ENCODE measurements at regions not wholly inside any gene's neighbourhood (a gene's known extent, or its start where the extent isn't known, plus 50 kb on each side); places are given as distances from the start of the nearest gene placed in this dataset.
"Not testable (repeated sequence)": the region's sequence is repeated elsewhere in the genome, so short reads cannot be mapped to it uniquely, and the experiment has no call there.

DNA sequence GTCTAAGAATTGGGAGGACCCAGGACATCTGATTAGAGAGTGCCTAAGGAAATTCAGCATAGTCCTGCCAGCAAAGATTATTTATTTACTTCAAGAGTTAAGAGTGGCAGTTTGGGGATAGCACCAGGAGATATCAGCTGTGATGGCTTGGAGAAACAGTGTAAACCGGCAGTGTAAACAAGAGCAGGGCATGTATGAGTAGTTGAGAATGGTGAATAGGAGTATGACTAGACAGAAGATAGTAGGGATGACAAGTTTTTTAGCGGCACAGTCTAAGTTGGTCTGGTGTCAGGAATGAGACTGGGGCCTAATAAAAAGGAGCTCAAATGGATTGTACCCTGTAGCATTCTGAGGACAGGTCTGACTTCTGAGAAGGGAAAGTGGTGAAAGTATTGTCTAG is 669.4 kb downstream of the SUCLG1 start:
- H3K27ac ChIP-seq (ENCODE audit: low read depth, low read length); H3K4me1 ChIP-seq (ENCODE audit: control insufficient read depth in 1 of 2, insufficient read depth in 2 of 2, low read length in 2 of 2); H3K4me3 ChIP-seq (ENCODE audit: low read depth in 1 of 2, low read length in 2 of 2): not testable (repeated sequence)

DNA sequence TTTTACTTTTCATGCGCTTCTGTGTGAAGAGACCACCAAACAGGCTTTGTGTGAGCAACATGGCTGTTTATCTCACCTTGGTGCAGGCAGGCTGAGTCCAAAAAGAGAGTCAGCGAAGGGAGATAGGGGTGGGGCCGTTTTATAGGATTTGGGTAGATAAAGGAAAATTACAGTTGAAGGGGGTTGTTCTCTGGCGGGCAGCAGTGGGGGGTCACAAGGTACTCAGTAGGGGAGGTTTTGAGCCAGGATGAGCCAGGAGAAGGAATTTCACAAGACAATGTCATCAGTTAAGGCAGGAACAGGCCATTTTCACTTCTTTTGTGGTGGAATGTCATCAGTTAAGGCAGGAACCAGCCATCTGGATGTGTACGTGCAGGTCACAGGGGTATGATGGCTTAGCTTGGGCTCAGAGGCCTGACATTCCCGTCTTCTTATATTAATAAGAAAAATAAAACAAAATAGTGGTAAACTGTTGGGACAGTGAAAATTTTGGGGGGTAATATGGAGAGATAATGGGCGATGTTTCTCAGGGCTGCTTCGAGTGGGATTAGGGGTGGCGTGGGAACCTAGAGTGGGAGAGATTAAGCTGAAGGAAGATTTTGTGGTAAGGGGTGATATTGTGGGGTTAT is 670.0 kb downstream of the SUCLG1 start:
- H3K36me3 ChIP-seq (ENCODE audit: control insufficient read depth in 1 of 2, insufficient read depth in 2 of 2, low read length in 2 of 2); H3K27ac ChIP-seq (ENCODE audit: low read depth, low read length); H3K9me3 ChIP-seq (ENCODE audit: control insufficient read depth in 1 of 2, low read length in 2 of 2); H3K4me3 ChIP-seq (ENCODE audit: low read depth in 1 of 2, low read length in 2 of 2); H3K27me3 ChIP-seq (ENCODE audit: control insufficient read depth in 1 of 2, insufficient read depth in 2 of 2, low read length in 2 of 2); H3K4me1 ChIP-seq (ENCODE audit: control insufficient read depth in 1 of 2, insufficient read depth in 2 of 2, low read length in 2 of 2); H3K9ac ChIP-seq (ENCODE audit: low read depth in 1 of 2, low read length in 2 of 2): not testable (repeated sequence)

More for the DNA sequence above, 669.4 kb downstream of the SUCLG1 start:
- H3K36me3 ChIP-seq (ENCODE audit: control insufficient read depth in 1 of 2, insufficient read depth in 2 of 2, low read length in 2 of 2); H3K9ac ChIP-seq (ENCODE audit: low read depth in 1 of 2, low read length in 2 of 2); H3K9me3 ChIP-seq (ENCODE audit: control insufficient read depth in 1 of 2, low read length in 2 of 2); H3K27me3 ChIP-seq (ENCODE audit: control insufficient read depth in 1 of 2, insufficient read depth in 2 of 2, low read length in 2 of 2): not testable (repeated sequence)

DNA sequence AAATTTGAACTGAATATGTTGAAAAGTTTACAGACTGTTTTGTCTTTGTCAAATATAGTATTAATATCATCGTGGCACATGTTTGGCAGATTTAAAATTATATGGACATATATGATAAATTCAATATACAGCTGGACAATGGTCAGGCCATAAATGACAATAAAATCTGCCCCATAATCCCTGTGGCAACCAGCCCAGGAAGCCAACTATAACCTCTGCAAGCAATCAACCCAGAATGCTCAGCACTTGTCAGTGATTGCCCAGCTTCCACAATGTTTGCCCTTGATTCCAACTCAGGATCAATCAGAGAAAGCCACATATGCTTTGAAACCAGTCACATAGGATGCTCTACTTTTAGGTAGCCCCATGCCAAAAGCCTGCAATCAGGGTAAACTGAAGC is 671.9 kb downstream of the SUCLG1 start:
- Histone ChIP-seq H3K4me3 (ENCODE audit: low read depth in 1 of 2, low read length in 2 of 2) (no peak overlapping the region), H3K9me3 (ENCODE audit: control insufficient read depth in 1 of 2, low read length in 2 of 2) (no peaks in the 10 kb centered on the region), H3K36me3 (ENCODE audit: control insufficient read depth in 1 of 2, insufficient read depth in 2 of 2, low read length in 2 of 2) (no peaks in the 10 kb centered on the region), H3K9ac (ENCODE audit: low read depth in 1 of 2, low read length in 2 of 2) (no peak overlapping the region), H3K27ac (ENCODE audit: low read depth, low read length) (no peak overlapping the region), H3K4me1 (ENCODE audit: control insufficient read depth in 1 of 2, insufficient read depth in 2 of 2, low read length in 2 of 2) (no peaks in the 10 kb centered on the region), H3K27me3 (ENCODE audit: control insufficient read depth in 1 of 2, insufficient read depth in 2 of 2, low read length in 2 of 2) (no peaks in the 10 kb centered on the region)

DNA sequence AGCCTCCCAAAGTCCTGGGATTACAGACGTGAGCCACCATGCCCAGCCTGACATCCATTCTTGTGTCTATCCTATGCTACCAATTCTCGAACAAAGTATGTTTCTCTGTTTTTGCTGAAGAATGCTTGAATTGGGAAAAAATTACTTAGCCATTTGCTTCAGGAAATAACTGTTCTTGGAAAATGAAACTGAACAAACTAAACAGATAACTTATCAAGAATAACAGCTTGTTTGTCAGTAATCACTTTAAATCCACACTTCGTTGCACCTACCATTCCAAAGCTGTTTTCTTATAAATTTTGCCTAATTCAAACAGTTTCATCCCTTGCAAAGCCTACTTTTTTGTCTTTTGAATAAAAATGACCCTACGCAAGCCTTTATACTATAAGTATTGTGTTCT is 672.9 kb downstream of the SUCLG1 start:
- Histone ChIP-seq H3K9me3 (ENCODE audit: control insufficient read depth in 1 of 2, low read length in 2 of 2) (no peaks in the 10 kb centered on the region), H3K36me3 (ENCODE audit: control insufficient read depth in 1 of 2, insufficient read depth in 2 of 2, low read length in 2 of 2) (no peaks in the 10 kb centered on the region), H3K4me1 (ENCODE audit: control insufficient read depth in 1 of 2, insufficient read depth in 2 of 2, low read length in 2 of 2) (no peaks in the 10 kb centered on the region), H3K4me3 (ENCODE audit: low read depth in 1 of 2, low read length in 2 of 2) (no peak overlapping the region), H3K27me3 (ENCODE audit: control insufficient read depth in 1 of 2, insufficient read depth in 2 of 2, low read length in 2 of 2) (no peaks in the 10 kb centered on the region), H3K27ac (ENCODE audit: low read depth, low read length) (no peak overlapping the region), H3K9ac (ENCODE audit: low read depth in 1 of 2, low read length in 2 of 2) (no peak overlapping the region)

DNA sequence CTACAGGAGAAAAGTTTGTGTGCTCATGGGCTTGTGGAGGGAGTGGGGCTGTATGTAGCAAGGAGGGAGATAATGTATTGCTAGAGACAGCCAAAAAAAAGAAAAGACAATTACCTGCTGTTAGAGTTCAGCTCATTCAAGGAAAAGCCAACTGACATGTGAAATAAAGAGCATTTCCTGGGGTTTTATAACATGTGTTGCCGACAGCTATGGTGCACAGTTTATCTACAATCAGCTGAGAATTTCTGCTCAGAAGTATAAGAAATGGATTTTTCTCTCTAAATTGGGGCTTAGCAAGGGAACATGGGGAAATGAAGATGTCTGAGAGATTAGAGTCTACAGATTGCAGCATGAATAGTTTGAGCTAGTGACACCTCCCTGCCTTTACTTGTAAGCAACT is 674.1 kb downstream of the SUCLG1 start:
- Histone ChIP-seq H3K27ac (ENCODE audit: low read depth, low read length) (no peak overlapping the region), H3K36me3 (ENCODE audit: control insufficient read depth in 1 of 2, insufficient read depth in 2 of 2, low read length in 2 of 2) (no peaks in the 10 kb centered on the region), H3K27me3 (ENCODE audit: control insufficient read depth in 1 of 2, insufficient read depth in 2 of 2, low read length in 2 of 2) (no peaks in the 10 kb centered on the region), H3K9me3 (ENCODE audit: control insufficient read depth in 1 of 2, low read length in 2 of 2) (no peaks in the 10 kb centered on the region), H3K4me3 (ENCODE audit: low read depth in 1 of 2, low read length in 2 of 2) (no peak overlapping the region), H3K4me1 (ENCODE audit: control insufficient read depth in 1 of 2, insufficient read depth in 2 of 2, low read length in 2 of 2) (no peaks in the 10 kb centered on the region), H3K9ac (ENCODE audit: low read depth in 1 of 2, low read length in 2 of 2) (no peak overlapping the region)

DNA sequence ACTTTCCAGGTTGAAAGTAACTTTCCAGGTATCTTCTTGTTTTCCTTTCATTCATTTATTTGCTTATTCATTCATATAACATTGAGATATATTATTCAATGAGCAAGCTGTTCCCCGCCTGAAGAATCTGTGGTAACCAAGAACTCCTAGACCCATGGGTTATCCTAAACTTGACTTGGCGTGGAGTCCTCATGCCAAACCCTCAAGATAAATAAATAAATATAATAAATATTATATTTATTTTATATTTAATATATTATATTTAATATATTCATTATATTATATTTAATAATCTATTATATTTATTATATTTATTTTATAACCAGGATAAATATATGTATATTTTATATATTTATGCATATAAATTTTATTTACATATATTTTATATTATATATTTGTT is 674.8 kb downstream of the SUCLG1 start:
- H3K9ac ChIP-seq (ENCODE audit: low read depth in 1 of 2, low read length in 2 of 2), result no peak overlapping the region
- H3K9me3 ChIP-seq (ENCODE audit: control insufficient read depth in 1 of 2, low read length in 2 of 2), result no peaks in the 10 kb centered on the region
- H3K27ac ChIP-seq (ENCODE audit: low read depth, low read length), result no peak overlapping the region
- H3K4me3 ChIP-seq (ENCODE audit: low read depth in 1 of 2, low read length in 2 of 2), result no peak overlapping the region
- H3K4me1 ChIP-seq (ENCODE audit: control insufficient read depth in 1 of 2, insufficient read depth in 2 of 2, low read length in 2 of 2), result no peaks in the 10 kb centered on the region
- H3K36me3 ChIP-seq (ENCODE audit: control insufficient read depth in 1 of 2, insufficient read depth in 2 of 2, low read length in 2 of 2), result no peaks in the 10 kb centered on the region
- no peaks in the 10 kb centered on the region for H3K27me3 ChIP-seq (ENCODE audit: control insufficient read depth in 1 of 2, insufficient read depth in 2 of 2, low read length in 2 of 2)

DNA sequence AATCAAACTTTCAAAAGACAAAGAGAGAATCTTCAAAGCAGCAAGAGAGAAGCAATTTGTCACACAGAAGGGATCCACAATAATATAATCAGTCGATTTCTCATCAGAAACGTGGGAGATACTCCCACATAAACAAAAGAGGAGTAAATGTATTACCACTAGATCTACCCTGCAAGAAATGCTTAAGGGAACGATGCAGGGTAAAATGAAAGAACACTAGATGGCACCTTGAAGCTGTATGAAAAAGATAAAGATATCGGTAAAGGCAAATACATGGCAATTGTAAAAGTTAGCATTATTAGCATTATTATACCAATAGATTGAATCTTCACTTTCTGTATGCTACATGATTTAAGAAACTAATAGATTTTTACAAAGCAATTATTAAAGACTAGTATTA is 677.0 kb downstream of the SUCLG1 start:
- H3K9ac ChIP-seq (ENCODE audit: low read depth in 1 of 2, low read length in 2 of 2), result no peak overlapping the region
- H3K27ac ChIP-seq (ENCODE audit: low read depth, low read length), result no peak overlapping the region
- no peaks in the 10 kb centered on the region for H3K27me3 ChIP-seq (ENCODE audit: control insufficient read depth in 1 of 2, insufficient read depth in 2 of 2, low read length in 2 of 2)
- no peaks in the 10 kb centered on the region for H3K9me3 ChIP-seq (ENCODE audit: control insufficient read depth in 1 of 2, low read length in 2 of 2)
- H3K4me3 ChIP-seq (ENCODE audit: low read depth in 1 of 2, low read length in 2 of 2), result no peak overlapping the region
- no peaks in the 10 kb centered on the region for H3K4me1 ChIP-seq (ENCODE audit: control insufficient read depth in 1 of 2, insufficient read depth in 2 of 2, low read length in 2 of 2)
- no peaks in the 10 kb centered on the region for H3K36me3 ChIP-seq (ENCODE audit: control insufficient read depth in 1 of 2, insufficient read depth in 2 of 2, low read length in 2 of 2)

DNA sequence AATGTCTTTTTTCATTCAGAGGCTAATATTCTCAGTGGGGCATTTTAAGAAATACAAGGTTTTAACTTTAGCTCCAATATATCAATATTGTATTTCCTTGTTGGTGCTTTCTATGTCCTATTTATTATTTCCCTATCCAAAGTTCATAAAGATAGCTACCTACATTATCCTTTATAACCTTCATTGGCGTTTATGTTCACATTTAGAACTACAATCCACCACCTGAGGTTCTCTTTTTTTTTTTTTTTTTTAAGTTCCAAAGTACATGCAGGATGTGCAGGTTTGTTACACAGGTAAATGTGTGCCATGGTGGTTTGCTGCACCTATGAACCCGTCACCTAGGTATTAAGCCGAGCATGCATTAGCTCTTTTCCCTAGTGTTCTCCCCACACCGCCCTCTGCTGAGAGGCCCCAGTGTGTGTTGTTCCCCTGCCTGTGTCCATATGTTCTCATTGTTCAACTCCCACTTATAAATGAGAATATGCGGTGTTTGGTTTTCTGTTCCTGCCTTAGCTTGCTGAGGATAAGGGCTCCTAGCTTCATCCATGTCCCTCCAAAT is 694.6 kb downstream of the SUCLG1 start:
- Histone ChIP-seq H3K9ac (ENCODE audit: low read depth in 1 of 2, low read length in 2 of 2) (no peak overlapping the region), H3K4me1 (ENCODE audit: control insufficient read depth in 1 of 2, insufficient read depth in 2 of 2, low read length in 2 of 2) (no peaks in the 10 kb centered on the region), H3K36me3 (ENCODE audit: control insufficient read depth in 1 of 2, insufficient read depth in 2 of 2, low read length in 2 of 2) (no peaks in the 10 kb centered on the region), H3K4me3 (ENCODE audit: low read depth in 1 of 2, low read length in 2 of 2) (no peak overlapping the region), H3K27ac (ENCODE audit: low read depth, low read length) (no peak overlapping the region), H3K9me3 (ENCODE audit: control insufficient read depth in 1 of 2, low read length in 2 of 2) (peaks cover 0 to 7% of the 10 kb centered on the region in 2 donors), H3K27me3 (ENCODE audit: control insufficient read depth in 1 of 2, insufficient read depth in 2 of 2, low read length in 2 of 2) (no peaks in the 10 kb centered on the region)

DNA sequence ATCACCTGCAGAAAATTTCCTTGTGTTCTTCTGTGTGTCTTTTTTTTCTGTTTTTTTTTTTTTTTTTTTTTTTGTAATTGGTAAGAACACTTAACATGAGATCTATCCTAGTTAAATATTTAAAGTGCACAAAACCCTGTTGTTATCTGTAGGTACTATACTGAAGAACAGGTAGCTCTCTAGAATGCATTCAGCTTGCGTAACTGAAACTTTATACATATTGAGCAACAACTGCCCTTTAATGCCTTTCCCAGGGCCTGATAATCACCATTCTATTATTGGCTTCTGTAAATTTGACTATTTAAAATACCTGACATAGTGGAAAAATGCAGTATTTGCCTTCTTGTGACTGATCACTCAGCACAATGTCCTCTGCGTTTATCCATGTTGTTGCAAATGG is 701.8 kb downstream of the SUCLG1 start:
- no peak overlapping the region for H3K9ac ChIP-seq (ENCODE audit: low read depth in 1 of 2, low read length in 2 of 2)
- peaks cover 0 to 7% of the 10 kb centered on the region in 2 donors for H3K9me3 ChIP-seq (ENCODE audit: control insufficient read depth in 1 of 2, low read length in 2 of 2)
- H3K27me3 ChIP-seq (ENCODE audit: control insufficient read depth in 1 of 2, insufficient read depth in 2 of 2, low read length in 2 of 2), result no peaks in the 10 kb centered on the region
- H3K4me1 ChIP-seq (ENCODE audit: control insufficient read depth in 1 of 2, insufficient read depth in 2 of 2, low read length in 2 of 2), result no peaks in the 10 kb centered on the region
- H3K36me3 ChIP-seq (ENCODE audit: control insufficient read depth in 1 of 2, insufficient read depth in 2 of 2, low read length in 2 of 2), result no peaks in the 10 kb centered on the region
- no peak overlapping the region for H3K4me3 ChIP-seq (ENCODE audit: low read depth in 1 of 2, low read length in 2 of 2)
- H3K27ac ChIP-seq (ENCODE audit: low read depth, low read length), result no peak overlapping the region

DNA sequence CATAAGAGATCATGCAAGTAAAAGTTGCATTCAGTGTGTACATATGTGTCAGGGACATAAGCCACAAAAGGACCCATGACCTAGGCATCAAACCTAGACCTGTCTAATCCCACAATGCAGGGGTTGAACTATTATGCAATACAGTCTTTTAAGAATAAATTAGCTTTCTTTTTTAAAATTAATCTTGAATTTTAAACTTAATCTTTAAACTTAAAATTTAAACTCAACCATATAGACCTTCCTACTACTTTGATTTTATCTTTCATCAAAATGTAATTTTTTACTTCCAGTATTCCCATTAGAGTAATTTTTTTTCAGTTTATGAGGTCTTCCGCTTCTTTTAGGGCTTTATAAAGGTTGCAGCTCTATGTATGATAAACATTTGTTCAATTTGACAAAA is 702.9 kb downstream of the SUCLG1 start:
- no peaks in the 10 kb centered on the region for H3K4me1 ChIP-seq (ENCODE audit: control insufficient read depth in 1 of 2, insufficient read depth in 2 of 2, low read length in 2 of 2)
- H3K9ac ChIP-seq (ENCODE audit: low read depth in 1 of 2, low read length in 2 of 2), result no peak overlapping the region
- no peak overlapping the region for H3K27ac ChIP-seq (ENCODE audit: low read depth, low read length)
- H3K9me3 ChIP-seq (ENCODE audit: control insufficient read depth in 1 of 2, low read length in 2 of 2), result peaks cover 0 to 7% of the 10 kb centered on the region in 2 donors
- H3K27me3 ChIP-seq (ENCODE audit: control insufficient read depth in 1 of 2, insufficient read depth in 2 of 2, low read length in 2 of 2), result no peaks in the 10 kb centered on the region
- no peaks in the 10 kb centered on the region for H3K36me3 ChIP-seq (ENCODE audit: control insufficient read depth in 1 of 2, insufficient read depth in 2 of 2, low read length in 2 of 2)
- no peak overlapping the region for H3K4me3 ChIP-seq (ENCODE audit: low read depth in 1 of 2, low read length in 2 of 2)

DNA sequence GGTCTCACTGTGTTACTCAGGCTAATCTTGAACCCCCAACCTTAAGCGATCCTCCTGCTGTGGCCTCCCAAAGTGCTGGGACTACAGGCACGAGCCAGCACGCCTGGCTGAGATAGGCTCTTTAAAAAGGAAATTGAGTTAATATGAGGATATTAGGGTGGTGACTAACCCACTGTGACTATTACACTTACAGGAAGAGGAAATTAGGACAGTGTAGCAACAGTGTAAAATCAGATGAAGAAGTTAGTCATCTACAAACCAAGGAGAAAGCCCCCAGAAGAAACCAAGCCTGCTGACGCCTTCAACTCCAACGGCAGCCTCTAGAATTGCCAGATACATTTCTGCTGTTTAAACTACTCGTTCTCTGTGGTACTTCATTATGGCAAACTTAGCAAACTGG is 711.9 kb downstream of the SUCLG1 start:
- H3K27me3 ChIP-seq (ENCODE audit: control insufficient read depth in 1 of 2, insufficient read depth in 2 of 2, low read length in 2 of 2), result no peaks in the 10 kb centered on the region
- H3K36me3 ChIP-seq (ENCODE audit: control insufficient read depth in 1 of 2, insufficient read depth in 2 of 2, low read length in 2 of 2), result no peaks in the 10 kb centered on the region
- H3K4me1 ChIP-seq (ENCODE audit: control insufficient read depth in 1 of 2, insufficient read depth in 2 of 2, low read length in 2 of 2), result no peaks in the 10 kb centered on the region
- H3K27ac ChIP-seq (ENCODE audit: low read depth, low read length), result no peak overlapping the region
- H3K9me3 ChIP-seq (ENCODE audit: control insufficient read depth in 1 of 2, low read length in 2 of 2), result no peaks in the 10 kb centered on the region
- H3K4me3 ChIP-seq (ENCODE audit: low read depth in 1 of 2, low read length in 2 of 2), result no peak overlapping the region
- no peak overlapping the region for H3K9ac ChIP-seq (ENCODE audit: low read depth in 1 of 2, low read length in 2 of 2)

All from duodenal mucosa (tissue), 2 donors.